Fibroblast of skin of abdomen (primary cell): ENCODE measurements at regions not wholly inside any gene's neighbourhood (a gene's known extent, or its start where the extent isn't known, plus 50 kb on each side); places are given as distances from the start of the nearest gene placed in this dataset.
"Not testable (repeated sequence)": the region's sequence is repeated elsewhere in the genome, so short reads cannot be mapped to it uniquely, and the experiment has no call there.

Experiments
- DNase-seq: peaks from one replicate; pipeline ENCODE4 v3.0.0-alpha.2; 2013

DNA sequence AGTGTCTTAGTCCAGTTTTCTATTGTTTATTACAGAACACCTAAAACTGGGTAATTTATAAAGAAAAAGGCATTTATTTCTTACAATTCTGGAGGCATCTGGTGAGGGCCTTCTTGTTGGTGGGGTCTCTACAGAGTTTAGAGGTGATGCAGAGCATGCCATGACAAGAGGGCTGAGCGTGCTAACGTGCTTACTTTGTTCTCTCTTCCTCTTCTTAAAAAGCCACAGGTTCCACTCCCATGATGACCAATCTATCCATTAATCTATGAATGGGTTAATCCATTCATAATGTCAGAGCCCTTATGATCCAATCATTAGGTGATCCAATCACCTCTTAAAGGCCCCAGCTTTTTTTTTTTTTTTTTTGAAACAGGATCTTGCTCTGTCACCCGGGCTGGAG, 291.5 kb upstream of the GALNTL6 start:
- DNase-seq, result no peak

DNA sequence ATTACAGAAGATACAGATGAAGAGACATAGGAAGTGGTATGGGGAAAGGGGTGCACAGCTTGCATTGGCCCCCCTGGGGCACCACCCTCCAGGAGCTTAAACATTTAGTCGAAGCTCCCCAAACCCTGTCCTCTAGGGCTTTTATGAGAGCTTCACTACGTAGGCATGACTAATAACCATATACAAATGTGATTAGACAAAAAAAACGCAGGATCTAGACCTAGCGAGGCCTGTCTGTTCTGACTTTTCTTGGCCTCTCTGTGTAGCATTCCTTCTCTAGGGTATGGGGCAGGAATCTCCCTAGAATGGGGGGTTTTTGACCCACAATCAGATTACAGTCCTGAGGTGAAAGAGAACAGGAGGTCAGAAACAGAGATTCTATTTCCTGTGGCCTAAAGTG, 293.7 kb upstream of the GALNTL6 start:
- no peak for DNase-seq

DNA sequence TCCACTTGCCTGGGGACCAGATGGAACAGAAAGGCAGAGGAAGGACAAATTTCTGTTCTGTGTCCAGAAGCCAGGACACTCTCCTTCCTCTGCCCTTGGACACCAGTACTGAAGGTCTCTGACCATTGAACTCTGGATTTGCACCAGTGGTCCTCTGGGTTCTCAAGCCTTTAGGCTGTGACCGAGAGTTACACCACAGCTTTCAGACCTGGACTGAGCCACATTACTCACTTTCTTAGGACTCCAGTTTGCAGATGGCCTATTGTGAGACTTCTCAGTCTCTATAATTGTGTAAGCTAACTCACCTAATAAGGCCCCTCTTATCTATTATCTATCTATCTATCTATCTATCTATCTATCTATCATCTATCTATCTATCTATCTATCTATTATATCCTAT, 295.3 kb upstream of the GALNTL6 start:
- DNase-seq, result no peak

DNA sequence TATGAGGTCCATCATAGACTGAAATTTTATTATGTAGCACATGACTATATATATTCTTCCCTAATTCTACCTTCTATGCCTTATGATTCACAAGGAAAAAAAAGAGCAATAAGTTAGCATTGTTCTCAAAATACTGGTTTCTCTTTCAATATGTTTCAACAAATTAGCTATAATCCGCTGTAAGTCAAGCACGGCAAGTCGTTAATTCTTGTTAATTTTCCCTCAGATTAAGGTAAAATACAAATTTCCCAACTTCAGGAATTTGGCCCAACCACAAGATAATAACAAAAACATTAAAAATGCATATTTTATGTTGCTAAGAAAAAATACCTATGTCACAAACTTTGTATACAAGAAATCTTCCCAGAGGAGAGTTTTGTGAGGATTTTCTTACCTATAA, 296.5 kb upstream of the GALNTL6 start:
- DNase-seq, result no peak

DNA sequence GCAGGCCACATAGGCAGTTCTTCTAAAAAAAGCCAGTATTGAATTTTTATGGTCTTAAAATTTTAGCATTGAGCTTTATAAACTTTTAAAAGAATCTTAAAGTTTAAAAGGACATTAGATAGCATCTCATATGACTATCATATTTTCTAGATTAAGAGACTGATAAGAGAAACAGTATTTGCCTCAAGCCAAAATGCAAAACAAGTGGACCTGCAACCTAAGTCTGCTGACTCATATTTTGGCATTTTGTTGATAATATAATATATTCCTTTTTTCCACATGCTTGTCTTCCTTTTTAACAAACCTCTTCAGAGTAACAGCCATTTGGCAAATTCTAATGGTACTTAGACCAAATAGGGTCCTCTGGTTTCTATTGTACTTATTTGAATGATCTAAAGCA, 328.5 kb upstream of the GALNTL6 start:
- DNase-seq, result no peak

DNA sequence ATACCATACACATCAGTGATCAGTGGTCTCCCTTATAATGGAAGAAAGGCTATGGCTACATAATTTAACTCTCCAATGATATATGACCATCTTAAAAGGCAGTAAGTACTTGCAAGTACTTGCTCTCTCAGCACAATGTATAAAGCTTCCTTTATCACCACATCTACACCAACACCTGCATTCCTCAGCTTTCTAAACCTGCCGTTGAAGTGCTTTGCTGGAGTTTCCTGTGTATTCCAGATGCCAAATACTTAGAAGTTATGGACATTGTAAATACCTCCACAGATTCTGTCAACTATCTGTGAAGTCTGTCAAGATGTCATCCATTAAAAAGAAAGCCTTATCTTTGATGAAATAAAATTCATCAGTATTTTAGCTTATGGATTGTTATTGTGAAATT, 335.0 kb upstream of the GALNTL6 start:
- DNase-seq, result no peak

DNA sequence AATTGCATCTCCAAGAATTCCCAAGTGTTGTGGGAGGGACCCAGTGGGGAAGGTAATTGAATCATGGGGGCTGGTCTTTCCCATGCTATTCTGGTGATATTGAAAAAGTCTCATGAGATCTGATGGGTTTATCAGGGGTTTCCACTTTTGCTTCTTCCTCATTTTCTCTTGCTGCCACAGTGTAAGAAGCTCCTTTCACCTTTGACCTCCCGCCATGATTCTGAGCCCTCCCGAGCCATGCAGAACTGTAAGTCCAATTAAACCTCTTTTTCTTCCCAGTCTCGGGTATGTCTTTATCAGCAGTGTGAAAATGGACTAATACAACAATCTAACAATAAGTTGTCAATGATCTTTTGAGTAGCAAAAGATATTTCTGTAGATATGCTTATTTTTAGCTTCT, 338.1 kb upstream of the GALNTL6 start:
- not testable (repeated sequence) for DNase-seq

DNA sequence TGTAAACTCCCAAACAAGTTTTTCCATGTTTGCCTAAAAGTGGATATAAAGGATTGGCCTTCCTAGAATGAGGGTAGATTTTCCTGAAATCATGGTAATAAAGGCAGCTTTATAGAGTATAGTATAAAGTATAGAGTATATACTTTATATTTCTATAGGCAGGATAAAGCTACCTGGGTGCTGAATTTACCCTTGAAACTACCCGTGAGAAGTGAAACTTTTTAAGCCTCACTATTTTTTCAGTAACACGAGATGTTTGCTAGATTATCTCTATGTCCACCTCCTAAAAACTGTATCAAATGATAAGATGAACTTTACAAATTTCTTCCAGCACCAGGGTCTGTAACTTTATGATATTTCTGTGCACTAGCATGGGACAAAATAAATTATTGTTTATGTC, 340.0 kb upstream of the GALNTL6 start:
- DNase-seq, result no peak

DNA sequence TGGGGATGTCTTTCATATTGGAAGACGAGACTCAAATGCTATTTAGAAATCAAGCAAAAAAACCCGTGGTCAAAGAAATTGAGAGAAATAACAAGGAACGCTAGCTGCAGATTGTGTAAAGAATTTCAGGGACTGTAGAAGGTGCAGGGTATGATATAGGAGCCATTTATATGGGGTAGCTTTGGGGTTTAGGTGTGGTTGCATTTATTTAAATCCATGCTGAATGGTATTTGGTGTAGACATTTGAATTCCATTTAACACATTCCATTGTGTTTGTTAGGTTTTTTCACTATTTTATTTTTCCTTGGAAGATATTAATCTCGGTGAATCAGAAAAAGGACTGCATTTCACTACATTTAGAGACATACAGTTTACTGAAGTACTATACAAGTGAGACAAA, 341.0 kb upstream of the GALNTL6 start:
- no peak for DNase-seq

DNA sequence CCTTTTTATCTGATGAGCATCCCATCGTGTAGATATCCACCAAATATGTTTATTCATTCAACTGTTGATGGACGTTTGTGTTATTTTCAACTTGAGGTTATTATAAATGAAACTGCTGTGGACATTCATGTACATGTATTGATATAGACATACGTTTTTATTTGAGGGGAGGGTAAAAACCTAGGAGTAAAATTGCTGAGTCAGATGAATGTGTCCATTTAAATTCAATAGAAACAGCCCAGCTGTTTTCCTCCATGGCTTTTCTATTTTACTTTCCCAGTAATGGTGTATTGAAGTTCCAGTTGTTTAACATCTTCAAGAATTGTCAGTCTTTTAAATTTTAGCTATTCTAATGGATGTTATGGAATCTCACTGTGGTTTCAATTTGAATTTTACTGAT, 348.7 kb upstream of the GALNTL6 start:
- no peak for DNase-seq

DNA sequence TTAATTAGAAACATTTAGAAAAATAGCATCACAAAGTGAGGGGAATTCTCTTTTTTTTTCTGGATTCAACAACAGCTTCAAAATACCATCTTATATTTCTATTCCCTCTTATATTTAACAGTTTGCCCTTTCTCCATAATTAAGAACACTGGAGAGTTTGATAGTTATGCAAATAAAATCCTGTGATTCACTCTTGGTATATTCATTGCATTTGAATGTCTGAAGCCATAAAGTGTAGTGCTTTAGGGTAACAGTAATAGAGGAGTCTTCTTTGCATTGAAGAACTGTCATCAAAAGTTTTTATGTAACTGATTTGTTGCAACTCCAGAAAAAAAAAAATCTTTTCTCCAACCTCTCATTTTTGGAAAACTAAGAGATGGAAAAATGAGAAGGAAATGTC, 352.0 kb upstream of the GALNTL6 start:
- no peak for DNase-seq

DNA sequence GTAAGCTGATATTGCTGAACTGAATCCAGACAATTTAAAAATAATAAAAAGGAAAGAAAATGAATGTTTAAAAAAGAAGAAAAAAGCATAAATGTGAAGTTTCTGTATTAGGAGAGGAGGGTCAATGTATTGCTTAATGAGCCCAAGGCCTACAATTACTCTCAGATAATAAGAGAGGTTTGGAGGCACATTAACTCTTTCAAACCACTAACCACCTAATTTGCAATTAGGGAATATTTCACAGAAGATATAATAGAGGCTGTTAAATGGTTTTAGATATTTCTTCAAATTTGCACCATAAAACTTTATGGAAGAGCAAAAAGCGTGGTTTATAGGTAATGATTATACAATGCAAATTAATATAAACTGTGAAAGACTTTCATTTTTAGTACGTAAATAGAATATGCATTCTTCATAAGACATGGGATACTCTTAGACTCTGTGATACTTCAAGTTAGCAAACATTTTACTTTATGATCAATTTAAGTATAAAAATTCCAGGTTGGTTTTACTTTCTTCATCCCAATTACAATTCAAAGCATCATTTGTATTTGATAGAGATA, 364.2 kb upstream of the GALNTL6 start:
- DNase-seq, result no peak

DNA sequence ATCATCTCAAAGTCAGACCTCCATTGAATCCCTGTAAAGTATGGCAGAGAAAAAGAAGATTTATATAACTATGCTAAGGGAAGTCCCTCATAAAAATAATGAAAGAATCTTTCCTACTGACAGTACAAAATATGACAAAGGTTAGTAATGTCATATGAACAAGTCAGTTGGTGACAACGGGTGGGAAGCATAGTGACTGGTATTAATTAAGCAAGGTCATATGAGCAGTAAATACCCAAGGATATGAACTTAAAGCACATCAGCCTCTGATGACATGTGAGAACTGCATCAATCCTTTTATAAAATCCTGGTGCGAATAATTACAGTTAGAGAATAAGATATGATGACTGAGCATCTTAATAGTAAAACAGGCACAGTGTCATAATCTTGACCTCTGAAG, 364.8 kb upstream of the GALNTL6 start:
- DNase-seq, result no peak

DNA sequence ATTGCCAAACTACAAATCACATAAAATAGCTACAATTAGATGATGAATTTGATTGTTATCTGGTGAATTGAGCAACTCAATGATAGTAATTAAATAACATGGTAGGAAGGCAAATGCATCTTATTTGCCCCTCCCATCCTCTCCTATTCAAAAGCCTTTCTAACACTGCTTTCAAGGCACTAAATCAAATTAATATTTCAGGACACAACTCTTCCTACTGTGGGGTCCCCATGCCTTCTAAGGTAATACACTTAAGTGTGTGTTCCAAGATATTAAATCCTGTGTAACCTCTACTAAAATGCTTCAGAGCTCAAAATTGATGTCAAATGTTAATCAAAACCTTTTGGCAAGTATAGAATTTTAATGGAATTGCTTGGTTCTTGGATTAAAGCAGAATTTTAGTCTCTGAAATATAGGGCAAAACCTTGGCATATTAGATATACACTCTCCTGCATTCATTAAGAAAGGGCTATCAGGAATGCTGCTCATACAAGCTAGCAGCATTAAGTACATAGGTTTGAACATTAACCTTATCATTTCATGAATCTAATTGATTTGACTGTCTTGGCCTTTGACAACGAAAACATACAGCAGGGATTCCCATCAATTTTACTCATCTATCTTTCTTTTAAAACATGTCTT, 371.8 kb upstream of the GALNTL6 start:
- no peak for DNase-seq

DNA sequence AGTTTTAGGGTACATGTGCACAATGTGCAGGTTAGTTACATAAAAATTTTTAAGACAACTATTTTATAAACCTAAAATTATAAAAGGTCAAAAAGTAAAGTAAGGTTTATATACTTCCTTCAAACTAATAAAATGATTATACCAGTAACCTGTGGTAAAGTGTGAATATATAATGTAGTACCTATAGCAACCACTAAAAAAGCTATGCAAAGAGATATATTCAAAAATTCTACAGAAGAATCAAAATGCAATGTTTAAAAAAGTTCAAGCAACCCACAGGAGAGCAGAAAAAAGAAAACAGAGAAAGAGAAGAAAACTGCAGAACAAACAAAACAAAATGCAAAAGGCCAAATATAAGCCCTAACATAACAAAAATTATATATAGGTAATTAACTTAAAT, 379.5 kb upstream of the GALNTL6 start:
- DNase-seq, result no peak

DNA sequence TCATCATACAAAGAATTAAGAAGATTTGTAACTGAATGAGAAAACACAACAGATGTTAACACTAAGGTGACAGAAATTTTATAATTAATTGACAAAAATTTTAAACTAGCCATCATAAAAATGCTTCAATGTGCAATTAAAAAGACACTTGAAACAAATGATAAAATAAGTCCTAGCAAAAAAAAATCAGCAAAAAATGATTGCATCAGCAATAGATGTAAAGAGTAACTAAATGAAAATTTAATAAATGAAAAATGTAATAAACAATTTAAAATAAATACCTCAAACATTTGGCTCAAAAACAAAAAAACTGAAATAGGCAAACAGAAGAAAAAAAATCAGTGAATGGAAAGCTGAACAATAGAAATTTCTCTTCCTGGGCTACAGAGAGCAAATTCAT, 380.7 kb upstream of the GALNTL6 start:
- DNase-seq, result no peak

DNA sequence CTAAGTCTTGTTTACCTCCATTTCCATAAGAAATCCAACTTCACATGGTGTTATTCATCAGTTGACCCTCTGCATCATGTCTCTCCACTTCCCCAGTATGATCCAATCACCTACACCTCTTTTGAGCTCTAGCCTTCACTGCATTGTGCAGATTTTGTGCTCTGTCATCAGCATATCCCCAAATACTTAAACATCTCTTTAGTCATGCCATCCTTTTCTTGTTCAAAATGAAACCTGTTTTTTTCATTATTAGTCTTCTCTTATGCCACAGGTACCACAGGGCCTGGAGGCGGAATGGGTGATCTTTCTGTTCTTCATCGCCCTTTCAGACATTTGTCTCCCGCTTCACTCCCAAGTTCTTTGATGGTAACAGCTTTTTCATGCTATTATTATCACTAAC, 382.7 kb upstream of the GALNTL6 start:
- DNase-seq, result no peak

DNA sequence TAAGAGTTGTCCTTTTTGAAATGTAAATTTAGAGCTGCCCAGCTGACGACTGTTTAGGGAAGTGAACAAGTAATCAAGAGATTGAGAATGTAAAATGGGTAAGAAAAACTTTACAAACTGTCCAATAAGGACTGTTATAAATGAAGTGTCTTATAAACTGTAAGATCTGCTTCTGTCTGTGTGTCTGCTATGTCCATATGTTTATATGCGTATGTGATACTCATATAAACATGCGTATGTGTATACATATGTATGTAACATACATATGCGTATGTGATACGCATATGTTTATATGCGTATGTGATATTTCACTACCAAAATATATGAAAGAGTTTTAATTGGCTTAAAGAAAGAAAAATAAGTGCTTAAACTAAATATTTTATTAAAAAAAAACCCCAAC, 416.0 kb upstream of the GALNTL6 start:
- DNase-seq, result no peak

DNA sequence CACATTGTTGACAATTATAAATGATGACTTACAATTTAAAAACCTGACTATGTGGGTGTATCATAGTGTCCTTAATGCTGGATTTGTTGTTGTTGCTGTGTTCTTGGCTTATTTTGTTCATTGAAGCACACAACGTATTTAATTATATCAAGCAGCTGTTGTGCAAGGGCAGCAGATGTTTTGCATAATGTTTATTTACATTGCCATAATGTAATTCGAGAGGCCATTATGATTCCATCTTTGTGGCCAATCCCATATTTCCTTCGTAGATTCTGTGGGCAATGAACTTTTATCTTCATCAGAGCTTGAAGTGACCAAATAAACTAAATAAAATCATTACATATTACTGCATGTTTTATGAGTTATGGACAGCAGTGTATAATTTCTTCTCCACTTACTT, 422.6 kb upstream of the GALNTL6 start:
- no peak for DNase-seq

DNA sequence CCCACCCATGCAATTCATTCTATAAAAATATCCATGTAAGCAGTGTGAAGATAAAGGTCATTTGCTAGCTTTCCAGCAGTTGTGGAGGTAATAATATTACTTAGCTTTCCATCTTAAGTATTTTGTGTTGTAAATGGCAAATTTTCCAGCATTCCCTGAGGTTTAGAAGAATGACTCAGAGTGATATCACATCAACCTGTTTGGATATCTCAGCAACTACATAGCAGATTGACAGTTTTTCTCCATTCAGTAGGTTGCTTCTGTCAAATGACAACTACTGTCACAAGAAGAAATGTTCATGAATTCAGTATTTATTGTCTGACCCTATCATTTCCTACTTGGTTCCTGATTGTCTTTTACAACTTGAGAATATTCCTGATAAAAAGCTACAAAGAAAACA, 434.9 kb upstream of the GALNTL6 start:
- no peak for DNase-seq

DNA sequence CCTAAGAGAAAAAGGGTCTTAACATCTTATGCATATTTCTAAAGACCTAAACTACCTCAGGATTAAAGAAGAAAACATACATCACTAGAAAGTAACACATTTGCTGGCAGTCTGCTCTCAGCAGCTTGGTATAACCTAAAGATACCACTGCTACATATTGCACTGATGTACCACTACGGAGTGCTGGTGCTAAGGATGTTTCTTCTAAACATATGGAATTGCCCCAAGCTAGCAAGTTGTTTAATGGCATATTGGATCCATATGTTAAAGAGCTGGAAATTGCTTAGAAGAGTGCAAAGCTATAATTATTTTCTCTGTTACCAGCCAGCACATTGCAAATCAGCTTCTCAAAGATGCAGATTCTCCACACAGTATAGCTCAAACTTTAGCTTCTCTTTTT, 436.5 kb upstream of the GALNTL6 start:
- no peak for DNase-seq

DNA sequence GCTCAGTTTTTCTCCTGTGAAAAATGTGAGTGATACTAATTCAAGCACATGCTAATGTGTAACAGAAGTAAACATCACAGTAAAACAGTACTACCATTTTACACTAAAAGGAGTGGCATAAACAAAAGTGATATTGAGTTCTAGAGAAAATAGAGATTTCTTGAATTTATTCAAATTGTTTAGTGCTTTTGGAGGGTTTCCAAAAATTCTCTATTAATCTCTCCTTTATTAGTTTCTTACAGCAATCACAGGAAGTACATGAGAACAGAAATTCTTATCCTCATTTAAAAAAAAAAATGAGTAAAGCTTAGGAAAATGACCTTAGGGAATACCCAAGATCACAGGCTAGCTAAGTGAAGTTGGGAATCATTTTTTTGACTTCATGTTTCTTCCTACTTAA, 459.7 kb upstream of the GALNTL6 start:
- no peak for DNase-seq

DNA sequence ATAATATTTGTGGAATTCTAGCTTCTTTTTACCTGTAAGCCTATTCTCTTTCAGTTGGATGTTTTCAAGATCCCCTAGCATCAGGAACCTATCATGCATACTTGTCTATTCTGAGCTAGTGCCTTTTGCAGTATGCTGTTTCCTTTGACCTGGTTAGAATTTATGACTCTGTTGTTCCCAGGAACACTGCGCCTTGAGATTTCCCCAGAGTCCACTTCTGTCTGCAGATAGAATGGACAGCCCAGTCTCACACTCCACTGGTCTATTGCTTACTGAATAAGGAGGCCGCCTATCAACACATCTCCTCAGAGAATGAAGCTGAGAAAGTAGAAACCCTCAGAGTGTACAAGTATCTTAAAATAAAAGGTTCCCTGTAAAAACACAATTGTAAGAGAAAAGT, 465.1 kb upstream of the GALNTL6 start:
- DNase-seq, result no peak

DNA sequence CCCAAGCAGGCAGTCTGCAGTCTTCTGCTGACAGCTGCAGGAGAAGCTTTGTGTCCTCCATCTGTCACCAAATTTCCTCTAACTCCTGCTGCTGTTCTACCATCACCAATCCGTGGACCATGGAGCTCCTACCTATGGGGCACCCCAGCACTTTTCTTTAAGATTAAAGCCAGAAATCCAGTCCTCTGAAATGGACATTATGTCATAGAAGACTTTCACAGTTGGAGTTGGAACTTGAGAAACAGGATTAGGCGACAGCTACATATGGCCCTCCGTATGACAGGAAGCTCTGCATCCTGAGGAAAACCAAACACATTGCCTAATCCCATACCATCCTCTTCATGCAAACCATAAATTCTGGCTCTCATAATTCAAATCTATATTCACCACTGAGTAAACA, 470.6 kb upstream of the GALNTL6 start:
- no peak for DNase-seq

DNA sequence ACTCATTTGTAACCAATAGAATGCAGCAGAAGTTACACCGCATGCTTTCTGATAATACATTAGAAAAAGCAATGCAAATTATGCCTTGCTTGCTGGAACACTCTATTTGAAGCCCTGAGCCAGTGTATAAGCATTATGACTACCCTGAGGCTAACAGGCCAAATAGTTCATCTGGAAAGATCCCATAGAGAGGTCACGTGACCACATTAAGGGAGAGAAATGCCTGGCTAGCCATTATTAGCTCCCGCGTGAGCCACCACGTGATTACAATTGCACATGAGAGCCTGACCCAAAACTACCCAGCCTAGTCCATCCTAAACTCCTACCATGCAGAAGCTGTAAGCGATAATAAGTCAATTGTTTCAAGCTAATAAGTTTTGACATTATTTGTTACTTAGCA, 472.9 kb upstream of the GALNTL6 start:
- DNase-seq, result no peak
